Kasumi-1 (cell line): ENCODE measurements at regions not wholly inside any gene's neighbourhood (a gene's known extent, or its start where the extent isn't known, plus 50 kb on each side); places are given as distances from the start of the nearest gene placed in this dataset.
A peak's percentile ranks its signal among the peaks of the same experiment; 100 is the strongest.
"Not testable (repeated sequence)": the region's sequence is repeated elsewhere in the genome, so short reads cannot be mapped to it uniquely, and the experiment has no call there.

Experiments
- DNase-seq, 2 experiments: peaks; one replicate each; lab custom pipeline; 2025; lab: John Stamatoyannopoulos, UW

DNA sequence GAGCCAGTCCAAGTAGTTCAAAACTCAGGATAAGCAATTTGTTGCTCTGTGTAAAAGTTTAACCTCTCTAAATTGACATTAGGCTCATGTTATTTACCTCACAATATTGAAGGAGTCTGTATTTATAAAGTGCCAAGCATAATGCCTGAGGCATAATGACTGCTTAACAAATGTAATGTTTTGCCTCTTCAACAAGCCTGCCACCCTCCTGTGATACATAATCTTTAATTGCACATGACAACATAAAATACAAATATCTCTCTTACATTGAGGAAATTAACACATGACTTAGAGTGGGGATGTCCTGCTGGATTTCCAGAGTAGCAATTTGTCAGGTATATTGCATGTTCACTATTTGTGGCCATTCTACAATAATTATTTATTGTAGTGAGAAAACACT lies 469.2 kb upstream of the ANO5 start:
- no peak for DNase-seq

DNA sequence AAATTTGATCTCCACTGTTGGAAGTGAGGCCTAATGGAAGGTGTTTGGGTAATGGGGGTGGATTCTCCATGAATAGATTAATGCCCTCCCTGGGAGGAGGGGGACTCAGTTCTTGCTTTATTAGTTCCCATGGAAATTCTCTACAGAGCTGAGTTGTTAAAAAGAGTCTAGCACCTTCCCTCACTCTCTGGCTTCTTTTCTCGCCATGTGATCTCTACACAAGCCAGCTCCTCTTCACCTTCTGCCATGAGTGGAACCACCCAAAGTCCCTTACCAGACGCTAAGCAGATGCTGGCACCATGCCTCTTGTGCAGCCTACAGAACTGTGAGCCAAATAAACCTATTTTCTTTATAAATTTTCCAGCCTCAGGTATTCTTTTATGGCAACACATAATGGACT lies 465.8 kb upstream of the ANO5 start:
- no peak for DNase-seq

DNA sequence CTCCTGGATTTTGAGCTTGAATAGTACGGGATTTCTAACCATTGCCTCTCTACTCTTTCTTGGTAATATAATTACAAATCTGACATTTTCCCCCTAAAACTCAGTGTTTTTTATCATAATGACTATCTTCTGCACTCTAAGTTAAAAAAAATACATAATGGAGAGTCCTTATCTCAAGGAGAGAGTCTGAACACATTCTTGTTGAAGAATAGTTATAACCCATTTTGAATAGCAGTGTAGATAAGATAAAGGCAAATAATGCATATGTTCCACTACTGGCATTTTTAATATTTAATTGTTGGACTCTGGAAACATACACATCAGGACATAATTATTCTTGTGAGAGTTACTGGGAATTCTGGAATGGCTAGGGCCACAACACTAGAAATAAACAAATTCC lies 456.5 kb upstream of the ANO5 start:
- DNase-seq: no peak

DNA sequence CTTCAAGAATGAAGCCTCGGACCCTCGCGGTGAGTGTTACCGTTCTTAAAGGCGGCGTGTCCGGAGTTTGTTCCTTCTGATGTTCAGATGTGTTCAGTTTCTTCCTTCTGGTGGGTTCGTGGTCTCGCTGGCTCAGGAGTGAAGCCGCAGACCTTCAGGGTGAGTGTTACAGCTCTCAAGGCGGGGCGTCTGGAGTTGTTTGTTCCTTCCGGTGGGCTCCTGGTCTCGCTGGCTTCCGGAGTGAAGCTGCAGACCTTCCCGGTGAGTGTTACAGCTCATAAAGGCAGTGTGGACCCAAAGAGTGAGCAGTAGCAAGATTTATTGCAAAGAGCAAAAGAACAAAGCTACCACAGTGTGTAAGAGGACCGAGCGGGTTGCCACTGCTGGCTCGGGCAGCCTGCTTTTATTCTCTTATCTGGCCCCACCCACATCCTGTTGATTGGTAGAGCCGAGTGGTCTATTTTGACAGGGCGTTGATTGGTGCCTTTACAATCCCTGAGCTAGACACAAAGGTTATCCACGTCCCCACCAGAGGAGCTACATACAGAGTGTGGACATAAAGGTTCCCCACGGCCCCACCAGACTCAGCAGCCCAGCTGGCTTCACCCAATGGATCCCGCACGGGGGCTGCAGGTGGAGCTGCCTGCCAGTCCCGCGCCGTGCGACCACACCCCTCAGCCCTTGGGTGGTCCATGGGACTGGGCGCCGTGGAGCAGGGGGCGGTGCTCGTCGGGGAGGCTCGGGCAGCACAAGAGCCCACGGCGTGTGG lies 440.2 kb upstream of the ANO5 start:
- peak; percentile 6 to 11 for DNase-seq

DNA sequence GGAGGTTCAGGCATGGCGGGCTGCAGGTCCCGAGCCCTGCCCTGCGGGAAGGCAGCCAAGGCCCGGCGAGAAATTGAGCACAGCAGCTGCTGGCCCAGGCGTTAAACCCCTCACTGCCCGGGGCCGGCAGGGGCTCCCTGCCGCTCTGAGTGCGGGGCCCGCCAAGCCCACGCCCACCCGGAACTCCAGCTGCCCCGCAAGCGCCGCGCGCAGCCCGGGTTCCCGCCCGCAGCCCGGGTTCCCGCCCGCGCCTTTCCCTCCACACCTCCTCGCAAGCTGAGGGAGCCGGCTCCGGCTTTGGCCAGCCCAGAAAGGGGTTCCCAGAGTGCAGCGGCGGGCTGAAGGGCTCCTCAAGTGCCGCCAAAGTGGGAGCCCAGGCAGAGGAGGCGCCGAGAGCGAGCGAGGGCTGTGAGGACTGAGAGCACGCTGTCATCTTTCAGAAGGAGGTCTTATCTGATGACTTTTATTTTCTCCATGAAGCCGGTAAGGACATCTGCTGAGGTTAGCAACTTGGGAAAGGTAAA lies 439.6 kb upstream of the ANO5 start:
- not testable (repeated sequence) for DNase-seq

DNA sequence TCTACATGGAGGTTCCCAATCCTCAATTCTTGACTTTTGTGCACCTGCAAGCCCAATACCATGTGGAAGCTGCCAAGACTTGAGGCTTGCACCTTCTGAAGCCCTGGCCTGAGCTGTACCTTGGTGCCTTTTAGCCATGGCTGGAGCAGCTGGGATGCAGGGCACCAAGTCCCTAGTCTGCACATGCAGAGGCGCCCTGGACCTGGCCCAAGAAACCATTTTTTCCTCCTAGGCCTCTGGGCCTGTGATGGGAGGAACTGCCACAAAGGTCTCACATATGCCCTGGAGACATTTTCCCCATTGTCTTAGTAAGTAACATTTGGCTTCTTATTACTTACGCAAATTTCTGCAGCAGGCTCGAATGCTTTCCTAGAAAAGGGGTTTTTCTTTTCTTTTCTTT lies 431.9 kb upstream of the ANO5 start:
- no peak for DNase-seq

DNA sequence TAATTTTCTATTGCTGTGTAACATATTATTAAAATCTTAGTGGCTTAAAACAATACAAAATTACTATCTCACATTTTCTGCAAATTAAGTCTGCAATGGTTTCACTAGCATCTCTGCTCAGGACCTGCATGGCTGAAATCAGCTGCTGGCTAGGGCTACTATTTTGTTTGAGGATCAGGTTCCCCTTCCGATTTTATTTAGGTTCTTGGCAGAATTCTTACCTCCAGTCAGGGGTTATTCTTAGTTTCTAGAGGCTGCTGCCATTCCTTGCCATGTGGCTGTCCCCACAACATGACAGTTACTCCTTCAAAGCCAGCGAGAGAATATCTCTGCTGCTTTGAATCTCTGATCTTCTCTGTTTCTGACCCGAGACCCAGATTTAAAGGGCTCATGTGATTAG lies 424.5 kb upstream of the ANO5 start:
- DNase-seq: no peak

DNA sequence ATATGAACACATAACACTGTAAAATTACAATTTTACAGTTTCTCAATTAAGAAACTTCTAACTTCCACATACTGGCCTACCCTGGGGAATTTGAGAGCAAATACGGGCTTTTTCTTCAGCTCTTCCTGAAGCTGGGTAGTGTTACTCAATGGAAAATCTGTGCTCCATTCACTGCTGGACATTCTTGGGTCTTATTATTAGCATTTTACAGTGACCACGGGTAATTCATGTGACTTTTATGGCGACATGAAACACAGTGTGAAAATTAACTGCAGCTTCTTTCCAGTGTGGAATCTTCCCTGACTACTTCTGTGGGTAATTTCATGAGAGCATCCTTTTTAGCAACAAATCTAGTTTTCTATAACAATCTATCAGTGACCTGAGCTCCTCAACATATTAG lies 423.7 kb upstream of the ANO5 start:
- DNase-seq: no peak

DNA sequence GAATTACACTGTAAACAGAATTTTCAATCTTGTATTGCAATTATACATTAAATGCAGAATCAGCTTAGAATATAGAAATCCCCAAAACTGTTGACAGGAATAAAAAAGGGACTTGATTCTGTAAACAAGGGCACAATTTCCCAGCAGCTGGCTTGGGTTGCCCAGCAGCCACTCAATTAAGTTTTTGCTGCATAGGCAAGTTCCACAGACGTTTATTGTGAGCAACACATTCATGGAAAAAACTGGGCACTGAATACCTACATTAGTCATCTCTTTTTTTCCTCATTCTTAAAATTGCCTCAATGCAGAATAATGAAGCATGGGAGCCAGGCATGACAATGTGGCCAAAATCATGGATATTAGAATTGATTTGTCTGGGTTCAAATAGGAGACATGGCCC lies 421.8 kb upstream of the ANO5 start:
- no peak for DNase-seq

DNA sequence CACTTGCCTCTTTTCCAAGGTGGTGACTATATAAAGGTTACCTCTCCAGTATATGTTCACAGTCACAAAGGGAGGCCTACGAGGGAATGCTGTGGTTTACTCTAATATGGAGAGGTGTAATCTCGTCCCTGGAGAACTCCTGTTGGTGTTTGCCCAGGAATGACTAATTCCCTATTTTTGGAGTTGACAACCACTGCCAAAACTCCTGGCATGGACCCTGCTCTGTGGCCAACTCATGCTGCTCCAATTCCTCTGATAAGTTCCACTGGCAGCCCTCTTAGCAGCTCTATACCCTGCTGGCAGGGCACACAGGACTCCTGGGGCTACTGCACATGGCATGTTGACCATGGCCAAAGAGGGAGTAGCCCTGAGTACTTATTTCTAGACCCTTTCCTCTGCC lies 418.7 kb upstream of the ANO5 start:
- DNase-seq: no peak

DNA sequence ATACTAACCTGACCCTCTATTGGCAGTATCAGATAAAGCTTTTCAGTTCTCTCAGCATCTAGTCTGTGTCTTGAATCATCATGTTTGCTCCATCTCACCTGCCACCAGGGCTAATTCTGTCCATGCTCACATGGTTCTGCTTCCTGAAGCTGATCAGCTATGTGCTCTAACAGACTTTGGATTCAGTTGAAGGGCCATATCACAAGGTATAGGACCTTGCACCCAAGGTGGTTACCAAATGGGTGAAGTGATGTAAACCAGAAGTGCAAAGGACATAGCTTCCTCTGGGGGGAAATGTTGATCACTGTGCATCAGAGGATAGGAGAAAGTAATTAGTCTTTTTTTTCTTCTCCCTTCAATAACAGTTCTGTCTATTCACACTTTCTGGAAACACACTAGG lies 417.0 kb upstream of the ANO5 start:
- no peak for DNase-seq

DNA sequence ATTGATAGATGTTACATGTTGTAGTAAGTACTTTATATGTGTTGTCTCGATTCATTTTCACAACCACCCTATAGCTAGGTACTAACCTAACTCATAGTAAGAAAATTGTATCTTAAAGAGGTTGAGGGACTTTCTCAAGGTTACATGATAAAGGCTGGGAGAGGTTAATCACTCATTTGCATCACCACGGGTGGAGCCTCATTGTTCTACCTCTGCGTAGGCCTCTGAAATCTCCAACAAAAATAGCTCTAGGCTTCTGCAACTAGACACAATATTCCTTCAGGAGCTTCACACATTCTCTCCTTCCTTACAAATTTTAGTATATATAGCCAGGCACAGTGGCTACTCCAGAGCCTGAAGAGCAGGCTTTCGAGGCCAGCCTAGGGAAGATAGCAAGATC lies 408.9 kb upstream of the ANO5 start:
- no peak for DNase-seq

DNA sequence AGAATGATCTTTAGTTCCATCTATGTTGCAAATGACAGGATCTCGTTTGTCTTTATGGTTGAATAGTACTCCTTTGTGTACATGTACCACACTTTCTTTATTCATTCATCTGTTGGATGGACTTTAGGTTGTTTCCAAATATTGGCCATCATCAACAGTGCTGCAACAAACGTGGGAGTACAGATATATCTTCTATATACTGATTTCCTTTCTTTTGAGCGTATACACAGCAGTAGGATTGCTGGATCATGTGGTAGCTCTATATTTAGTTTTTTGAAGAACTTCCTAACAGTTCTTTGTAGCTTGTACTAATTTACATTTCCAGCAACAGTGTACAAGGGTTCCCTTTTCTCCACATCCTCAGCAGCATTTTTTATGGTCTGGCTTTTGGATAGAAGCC lies 407.5 kb upstream of the ANO5 start:
- DNase-seq: peak; percentile 21 to 25

DNA sequence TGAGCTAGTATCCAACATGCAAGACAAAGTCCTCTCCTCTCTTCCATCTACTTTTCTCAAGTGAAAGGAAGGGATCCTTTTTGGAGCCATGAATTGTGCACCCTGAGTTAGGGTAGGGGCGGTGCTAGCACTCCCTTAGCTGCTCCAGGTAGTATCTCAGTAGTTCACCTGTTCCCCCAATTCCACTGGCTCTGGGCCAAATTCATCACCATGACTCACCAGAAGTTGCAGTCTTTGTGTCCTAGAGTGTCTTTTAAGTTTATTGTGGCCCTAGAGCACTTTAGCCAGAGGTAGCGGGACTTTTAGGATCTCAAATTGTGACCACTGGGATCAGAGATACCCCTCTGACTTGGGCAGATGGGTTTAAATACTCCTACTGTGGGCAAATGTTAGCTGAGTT lies 398.6 kb upstream of the ANO5 start:
- DNase-seq: no peak

DNA sequence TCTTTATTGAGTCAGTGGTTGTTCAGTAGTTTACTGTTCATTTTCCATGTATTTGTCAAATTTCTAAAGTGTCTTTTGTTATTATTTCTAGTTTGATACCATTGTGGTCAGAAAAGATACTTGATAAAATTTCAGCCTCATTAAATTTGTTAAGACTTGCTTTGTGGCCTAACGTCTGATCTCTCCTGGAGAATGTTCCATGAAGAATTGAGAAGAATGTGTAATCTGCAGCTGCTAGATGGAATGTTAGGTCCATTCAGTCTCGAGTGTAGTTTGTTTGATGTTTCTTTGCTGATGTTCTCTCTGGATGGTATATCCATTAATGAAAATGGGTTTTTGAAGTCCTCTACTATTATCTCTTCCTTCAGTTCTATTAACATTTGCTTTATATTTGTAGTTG lies 394.7 kb upstream of the ANO5 start:
- no peak for DNase-seq

DNA sequence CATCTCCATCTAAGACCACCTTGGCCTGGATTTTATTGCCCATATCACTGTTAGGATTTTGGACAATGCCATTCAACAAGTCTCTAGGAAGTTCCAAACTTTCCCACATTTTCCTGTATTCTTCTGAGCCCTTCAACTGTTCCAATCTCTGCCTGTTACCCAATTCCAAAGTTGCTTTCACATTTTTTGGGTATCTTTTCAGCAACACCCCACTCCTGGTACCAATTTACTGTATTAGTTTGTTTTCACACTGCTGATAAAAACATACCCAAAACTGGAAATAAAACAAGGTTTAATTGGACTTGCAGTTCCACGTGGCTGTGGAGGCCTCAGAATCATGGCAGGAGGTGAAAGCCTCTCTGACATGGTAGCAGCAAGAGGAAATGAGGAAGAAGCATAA lies 388.4 kb upstream of the ANO5 start:
- not testable (repeated sequence) for DNase-seq

DNA sequence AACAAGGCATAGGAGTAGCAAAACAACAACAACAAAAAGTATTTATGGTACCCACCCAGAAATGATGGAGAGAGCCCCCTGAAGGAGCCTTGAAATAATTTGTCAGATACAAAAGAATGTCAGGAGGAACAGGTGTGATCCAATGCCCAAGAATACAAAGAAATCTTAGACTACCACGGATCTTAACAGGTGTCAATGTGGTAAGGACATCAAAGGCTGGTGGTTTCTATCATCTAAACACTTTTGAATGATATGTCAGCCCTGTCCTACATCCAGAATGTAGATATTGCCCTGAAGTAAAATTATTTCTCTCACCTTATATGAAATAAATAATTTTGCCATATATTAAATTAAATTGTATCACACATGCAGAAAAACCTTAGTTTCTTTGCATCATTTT lies 386.4 kb upstream of the ANO5 start:
- DNase-seq: no peak

DNA sequence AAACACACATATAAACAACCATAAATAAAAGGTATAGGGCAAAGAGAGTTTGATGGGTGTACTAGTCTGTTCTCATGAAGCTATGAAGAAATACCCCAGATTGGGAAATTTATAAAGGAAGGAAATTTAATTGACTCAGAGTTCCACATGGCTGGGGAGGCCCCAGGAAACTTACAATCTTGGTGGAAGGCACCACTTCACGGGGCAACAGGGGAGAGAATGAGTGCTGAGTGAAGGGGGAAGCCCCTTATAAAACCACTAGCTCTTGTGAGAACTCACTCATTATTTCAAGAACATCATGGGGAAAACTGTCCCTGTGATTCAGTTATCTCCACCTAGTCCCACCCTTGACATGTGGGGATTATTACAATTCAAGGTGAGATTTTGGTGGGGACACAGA lies 385.9 kb upstream of the ANO5 start:
- peak in 1 of 2 experiments; percentile 9 for DNase-seq

DNA sequence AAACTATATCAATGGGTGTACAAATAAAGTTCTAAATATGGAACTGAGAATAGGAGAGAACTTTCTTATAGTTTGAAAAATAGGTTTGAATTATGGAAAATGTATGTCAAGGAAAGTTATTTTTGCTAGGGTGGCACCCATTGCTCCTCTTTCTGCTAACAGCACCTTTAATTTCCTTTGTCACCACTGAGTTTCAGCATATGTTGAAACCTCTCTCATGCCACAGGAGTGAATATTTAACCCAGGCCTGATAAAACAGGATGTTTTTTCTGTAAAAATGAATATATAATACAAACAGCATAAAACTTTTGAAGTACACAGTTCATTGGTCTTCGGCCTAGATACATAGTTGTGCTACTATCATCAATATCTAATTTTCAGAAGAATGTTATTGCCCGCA lies 385.5 kb upstream of the ANO5 start:
- DNase-seq: no peak

DNA sequence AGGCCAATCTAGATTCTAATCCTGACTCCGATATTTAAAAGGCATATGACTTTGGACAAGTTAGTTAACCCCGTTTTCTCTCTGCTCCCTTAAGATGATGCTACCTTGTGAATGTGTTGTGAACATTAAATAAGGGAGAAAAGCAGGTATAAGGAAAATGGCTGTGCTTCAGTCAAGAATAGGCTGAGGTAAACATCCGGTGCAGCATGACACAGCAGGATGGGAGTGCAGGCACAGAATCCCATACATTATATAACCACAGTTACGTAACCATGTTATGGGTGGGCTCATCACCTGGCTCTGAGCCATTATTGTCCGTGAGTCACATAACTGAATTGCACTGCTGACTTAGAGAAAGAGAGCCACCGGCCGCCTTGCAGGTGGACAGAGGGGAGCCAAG lies 382.2 kb upstream of the ANO5 start:
- no peak for DNase-seq

DNA sequence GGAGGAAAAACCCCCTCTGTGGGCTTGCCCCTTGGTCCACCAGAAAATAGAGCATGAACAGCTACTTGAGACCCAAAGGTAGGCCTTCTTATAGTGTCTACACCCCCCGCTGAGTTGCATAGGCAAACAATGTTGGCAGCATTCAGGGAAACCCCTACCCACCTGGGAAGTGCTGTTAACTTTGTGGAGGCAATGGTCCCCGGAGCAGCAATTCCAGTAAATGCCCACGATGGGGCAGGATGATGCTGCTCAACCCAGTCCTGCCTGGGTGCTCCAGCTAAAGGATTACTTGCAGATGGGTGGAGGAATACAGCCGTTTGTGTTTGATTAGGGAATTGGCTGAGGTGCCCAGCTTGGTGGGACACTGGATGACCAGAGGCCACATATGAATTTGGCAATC lies 381.3 kb upstream of the ANO5 start:
- DNase-seq: no peak

DNA sequence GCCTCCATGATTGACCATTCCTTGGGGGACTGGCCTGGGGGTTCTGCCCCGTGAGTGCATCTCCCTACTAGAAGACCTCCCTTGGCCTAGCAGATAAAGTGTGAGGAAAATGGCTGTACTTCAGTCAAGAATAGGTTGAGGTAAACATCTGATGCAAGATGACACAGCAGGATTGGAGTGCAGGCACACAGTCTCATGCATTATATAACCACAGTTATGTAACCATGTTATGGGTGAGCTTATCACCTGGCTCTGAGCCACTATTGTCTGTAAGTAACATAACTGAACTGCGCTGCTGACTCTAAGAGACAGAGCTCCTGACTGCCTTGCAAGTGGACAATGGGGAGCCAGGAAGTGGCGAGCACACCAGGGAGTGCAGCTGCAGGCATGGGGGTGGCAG lies 378.7 kb upstream of the ANO5 start:
- no peak for DNase-seq

DNA sequence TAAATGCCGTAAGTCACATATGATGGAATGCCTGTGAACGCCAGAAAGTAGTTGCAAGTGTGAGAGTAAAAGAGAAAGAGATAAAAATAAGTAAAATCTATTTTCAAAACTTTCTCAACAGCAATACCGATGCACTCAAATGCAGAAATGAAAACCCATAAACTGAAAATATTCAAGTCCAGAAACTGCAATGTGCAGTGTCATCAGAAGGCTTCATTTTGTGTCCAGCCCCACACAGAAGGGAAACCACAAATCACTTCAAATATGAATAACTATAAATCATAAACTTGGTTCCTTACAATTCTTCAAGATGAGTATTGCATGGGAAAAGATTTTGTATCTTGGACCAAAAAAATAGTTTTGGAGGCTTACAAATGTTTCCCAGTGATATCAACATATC lies 375.2 kb upstream of the ANO5 start:
- no peak for DNase-seq

DNA sequence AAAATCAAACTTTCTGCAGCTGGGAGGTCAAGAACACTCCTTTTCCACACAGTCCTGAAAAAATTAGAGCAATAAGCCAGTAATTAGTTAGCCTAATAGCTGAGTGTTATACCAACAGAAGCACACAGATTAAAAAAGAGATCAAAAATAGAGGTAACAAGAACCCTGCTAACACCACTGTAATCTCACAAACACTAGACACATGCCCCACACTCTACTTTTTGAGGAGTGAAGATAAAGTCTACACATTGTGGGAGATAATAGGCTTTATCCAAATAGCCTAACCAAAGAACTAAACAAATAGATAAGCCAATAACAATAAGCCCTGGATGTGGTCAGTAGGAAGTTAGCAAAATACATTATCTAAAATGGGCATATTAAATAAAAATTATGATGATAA lies 372.7 kb upstream of the ANO5 start:
- no peak for DNase-seq
